ENCODE measurements at regions not wholly inside any gene's neighbourhood (a gene's known extent, or its start where the extent isn't known, plus 50 kb on each side); places are given as distances from the start of the nearest gene placed in this dataset.

DNA sequence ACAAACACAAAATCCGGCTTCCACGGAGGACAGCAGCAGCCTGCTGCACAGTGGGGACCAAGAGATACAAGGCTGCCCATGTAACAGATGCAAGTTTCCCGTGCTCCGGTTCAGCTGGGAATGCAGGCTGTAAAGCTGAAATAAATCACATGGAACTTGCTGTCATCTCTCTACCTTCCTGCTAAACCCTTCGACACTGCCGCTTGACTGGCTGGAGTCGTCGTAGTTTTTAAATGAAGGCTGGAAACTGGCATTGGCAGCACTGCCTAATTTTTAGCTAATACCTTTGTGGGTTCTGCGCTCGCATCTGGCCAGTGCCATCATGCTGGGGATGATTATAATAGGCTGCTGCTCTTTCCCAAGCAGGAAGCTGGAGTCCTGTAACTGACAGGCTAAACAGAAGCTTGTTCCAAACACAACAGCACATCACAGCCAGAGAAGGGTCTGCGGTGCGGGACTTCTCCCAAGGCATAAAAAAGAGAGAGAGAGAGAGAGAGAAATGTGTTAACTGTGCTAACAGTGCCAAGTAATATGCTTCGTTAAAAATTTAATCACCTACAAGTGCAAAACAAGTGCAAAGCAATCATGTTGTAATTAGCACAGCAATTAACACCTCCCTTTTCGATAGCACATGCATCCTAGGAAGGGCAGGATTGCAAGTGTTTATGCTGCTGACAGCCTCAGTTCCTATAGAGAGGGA, 146.1 kb downstream of the TFAP2A start:
- H3K4me3 Mint-ChIP-seq: no peak overlapping the region
- Histone ChIP-seq H3K27me3 (ENCODE audit: control insufficient read depth in 2 of 2, insufficient read depth in 2 of 2, low read length in 2 of 2) (peaks cover 0 to 4% of the 10 kb centered on the region in 2 donors), H3K4me3 (ENCODE audit: low read length) (no peak overlapping the region), H3K27ac (ENCODE audit: low read depth, low read length) (no peak overlapping the region), H3K4me1 (ENCODE audit: control insufficient read depth in 2 of 2, insufficient read depth in 2 of 2, low read length in 2 of 2) (no peaks in the 10 kb centered on the region), H3K9me3 (ENCODE audit: control insufficient read depth in 2 of 3, low read length in 3 of 3) (no peaks in the 10 kb centered on the region), H3K36me3 (ENCODE audit: control insufficient read depth in 2 of 3, insufficient read depth in 3 of 3, low read length in 3 of 3) (no peaks in the 10 kb centered on the region)
- H3K4me1 Mint-ChIP-seq: no peaks in the 10 kb centered on the region
- DNase-seq (no peak), ATAC-seq (no peak)
- H3K36me3 Mint-ChIP-seq: no peaks in the 10 kb centered on the region
- intact Hi-C loops (cut with micrococcal nuclease): no loop called here
- H3K27me3 Mint-ChIP-seq: peaks cover 0 to 41% (median 17%) of the 10 kb centered on the region in 5 donors
- H3K27ac Mint-ChIP-seq: no peak overlapping the region
- peaks cover 0 to 6% (median 0%) of the 10 kb centered on the region in 11 donors for H3K9me3 Mint-ChIP-seq
- POLR2A ChIA-PET: no interaction called here
- CTCF ChIA-PET: no interaction called here

DNA sequence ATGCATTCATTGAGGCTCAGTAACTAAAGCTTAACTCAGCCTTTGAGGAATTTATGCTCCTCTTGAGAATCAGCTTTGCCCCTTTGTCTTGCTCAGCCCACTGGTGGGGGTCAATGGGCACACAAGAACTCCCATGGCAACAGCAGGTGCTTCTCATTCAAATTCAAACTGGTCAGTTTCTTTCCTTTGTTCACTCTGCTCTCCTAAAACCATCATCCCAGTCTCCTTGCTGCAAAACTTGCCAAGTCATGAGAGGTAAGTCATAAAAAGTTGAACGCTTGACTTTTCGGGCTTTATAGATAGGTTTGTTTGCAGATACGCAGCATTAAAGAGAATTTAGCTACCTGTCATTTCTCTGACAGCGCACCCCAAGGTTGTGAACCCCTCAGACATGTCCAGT, 146.8 kb downstream of the TFAP2A start:
- H3K9me3 Mint-ChIP-seq: peaks cover 0 to 6% (median 0%) of the 10 kb centered on the region in 11 donors
- no peaks in the 10 kb centered on the region for H3K4me1 Mint-ChIP-seq
- intact Hi-C loops (cut with micrococcal nuclease): no loop called here
- H3K36me3 ChIP-seq (ENCODE audit: control insufficient read depth in 2 of 3, insufficient read depth in 3 of 3, low read length in 3 of 3): no peaks in the 10 kb centered on the region
- ATAC-seq: no peak
- no peak overlapping the region for H3K27ac Mint-ChIP-seq
- CTCF ChIA-PET: no interaction called here
- no peaks in the 10 kb centered on the region for H3K4me1 ChIP-seq (ENCODE audit: control insufficient read depth in 2 of 2, insufficient read depth in 2 of 2, low read length in 2 of 2)
- no peak overlapping the region for H3K27ac ChIP-seq (ENCODE audit: low read depth, low read length)
- no peak for DNase-seq
- peaks cover 0 to 4% of the 10 kb centered on the region in 2 donors for H3K27me3 ChIP-seq (ENCODE audit: control insufficient read depth in 2 of 2, insufficient read depth in 2 of 2, low read length in 2 of 2)
- POLR2A ChIA-PET: no interaction called here
- H3K4me3 ChIP-seq (ENCODE audit: low read length): no peak overlapping the region
- H3K36me3 Mint-ChIP-seq: no peaks in the 10 kb centered on the region
- H3K4me3 Mint-ChIP-seq: no peak overlapping the region
- H3K27me3 Mint-ChIP-seq: peaks cover 0 to 41% (median 17%) of the 10 kb centered on the region in 5 donors
- no peaks in the 10 kb centered on the region for H3K9me3 ChIP-seq (ENCODE audit: control insufficient read depth in 2 of 3, low read length in 3 of 3)

- H3K9me3 Mint-ChIP-seq: peaks cover 0 to 6% (median 3%) of the 10 kb centered on the region in 11 donors
- H3K36me3 Mint-ChIP-seq: no peaks in the 10 kb centered on the region
- no peak for ATAC-seq
Observed at GRCh38 chr6:10266462-10266861, 148.4 kb downstream of the TFAP2A start.

DNA sequence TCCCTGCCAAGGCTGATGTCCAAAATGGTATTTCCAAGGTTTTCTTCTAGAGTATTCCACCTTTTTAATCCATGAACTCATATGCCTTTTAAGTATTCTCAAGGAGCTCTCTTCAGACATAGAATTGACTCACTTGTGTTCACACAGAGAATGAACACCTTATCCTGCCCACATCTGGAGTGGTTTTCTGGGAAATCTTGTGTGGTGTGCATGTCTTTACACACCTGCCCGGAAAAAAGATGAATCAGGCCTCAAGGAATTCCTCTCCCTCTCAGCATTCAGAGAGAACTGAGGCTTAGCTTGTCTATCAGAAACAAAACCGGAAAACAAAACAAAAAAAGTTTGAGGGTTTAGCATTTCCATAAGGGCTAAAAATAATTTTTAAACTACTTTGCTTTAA, 148.8 kb downstream of the TFAP2A start:
- H3K27ac Mint-ChIP-seq: no peak overlapping the region
- no peaks in the 10 kb centered on the region for H3K4me1 Mint-ChIP-seq
- POLR2A ChIA-PET: no interaction called here
- H3K9me3 Mint-ChIP-seq: peaks cover 0 to 6% (median 3%) of the 10 kb centered on the region in 11 donors
- no peaks in the 10 kb centered on the region for H3K36me3 Mint-ChIP-seq
- intact Hi-C loops (cut with micrococcal nuclease): no loop called here
- DNase-seq (no peak), ATAC-seq (no peak)
- H3K9me3 ChIP-seq (ENCODE audit: control insufficient read depth in 2 of 3, low read length in 3 of 3): no peaks in the 10 kb centered on the region
- no peaks in the 10 kb centered on the region for H3K36me3 ChIP-seq (ENCODE audit: control insufficient read depth in 2 of 3, insufficient read depth in 3 of 3, low read length in 3 of 3)
- no peaks in the 10 kb centered on the region for H3K4me1 ChIP-seq (ENCODE audit: control insufficient read depth in 2 of 2, insufficient read depth in 2 of 2, low read length in 2 of 2)
- H3K27me3 Mint-ChIP-seq: peaks cover 0 to 30% (median 7%) of the 10 kb centered on the region in 5 donors
- peaks cover 0 to 4% of the 10 kb centered on the region in 2 donors for H3K27me3 ChIP-seq (ENCODE audit: control insufficient read depth in 2 of 2, insufficient read depth in 2 of 2, low read length in 2 of 2)
- CTCF ChIA-PET: no interaction called here
- H3K4me3 ChIP-seq (ENCODE audit: low read length): no peak overlapping the region
- no peak overlapping the region for H3K4me3 Mint-ChIP-seq
- no peak overlapping the region for H3K27ac ChIP-seq (ENCODE audit: low read depth, low read length)

More at GRCh38 chr6:10266462-10266861, 148.4 kb downstream of the TFAP2A start:
- no peak for DNase-seq
- H3K4me1 ChIP-seq (ENCODE audit: control insufficient read depth in 2 of 2, insufficient read depth in 2 of 2, low read length in 2 of 2): no peaks in the 10 kb centered on the region
- peaks cover 0 to 30% (median 7%) of the 10 kb centered on the region in 5 donors for H3K27me3 Mint-ChIP-seq
- ChIA-PET POLR2A (no interaction called here), CTCF (no interaction called here)
- no peak overlapping the region for H3K4me3 ChIP-seq (ENCODE audit: low read length)
- no peak overlapping the region for H3K27ac ChIP-seq (ENCODE audit: low read depth, low read length)
- H3K27ac Mint-ChIP-seq: no peak overlapping the region
- H3K9me3 ChIP-seq (ENCODE audit: control insufficient read depth in 2 of 3, low read length in 3 of 3): no peaks in the 10 kb centered on the region
- intact Hi-C loops (cut with micrococcal nuclease): no loop called here
- H3K4me1 Mint-ChIP-seq: no peaks in the 10 kb centered on the region
- no peaks in the 10 kb centered on the region for H3K36me3 ChIP-seq (ENCODE audit: control insufficient read depth in 2 of 3, insufficient read depth in 3 of 3, low read length in 3 of 3)
- H3K4me3 Mint-ChIP-seq: no peak overlapping the region
- H3K27me3 ChIP-seq (ENCODE audit: control insufficient read depth in 2 of 2, insufficient read depth in 2 of 2, low read length in 2 of 2): peaks cover 0 to 4% of the 10 kb centered on the region in 2 donors

DNA sequence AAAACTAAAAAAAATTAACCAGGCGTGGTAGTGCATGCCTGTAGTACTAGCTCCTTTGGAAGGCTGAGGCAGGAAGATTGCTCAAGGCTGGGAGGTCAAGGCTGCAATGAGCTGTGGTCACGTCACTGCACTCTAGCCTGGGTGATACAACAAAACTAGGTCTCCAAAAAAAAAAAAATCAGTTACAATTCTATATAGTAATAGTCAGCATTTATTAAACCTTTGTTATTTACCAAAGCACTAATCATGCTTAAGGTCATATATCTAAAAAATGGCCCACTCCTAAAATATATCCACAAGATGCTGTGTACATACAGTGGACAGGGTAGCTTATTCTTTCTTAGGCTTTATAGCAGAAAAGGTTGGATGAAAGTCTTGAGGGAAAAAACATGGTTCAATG, 152.4 kb downstream of the TFAP2A start:
- Histone ChIP-seq H3K27ac (ENCODE audit: low read depth, low read length) (no peak overlapping the region), H3K9me3 (ENCODE audit: control insufficient read depth in 2 of 3, low read length in 3 of 3) (no peaks in the 10 kb centered on the region), H3K4me1 (ENCODE audit: control insufficient read depth in 2 of 2, insufficient read depth in 2 of 2, low read length in 2 of 2) (no peaks in the 10 kb centered on the region), H3K36me3 (ENCODE audit: control insufficient read depth in 2 of 3, insufficient read depth in 3 of 3, low read length in 3 of 3) (no peaks in the 10 kb centered on the region), H3K27me3 (ENCODE audit: control insufficient read depth in 2 of 2, insufficient read depth in 2 of 2, low read length in 2 of 2) (no peaks in the 10 kb centered on the region), H3K4me3 (ENCODE audit: low read length) (no peak overlapping the region)
- no peak for ATAC-seq
- intact Hi-C loops (cut with micrococcal nuclease): no loop called here
- no peak for DNase-seq
- H3K36me3 Mint-ChIP-seq: no peaks in the 10 kb centered on the region
- H3K27ac Mint-ChIP-seq: no peak overlapping the region
- no peak overlapping the region for H3K4me3 Mint-ChIP-seq
- peaks cover 0 to 14% (median 5%) of the 10 kb centered on the region in 11 donors for H3K9me3 Mint-ChIP-seq
- no peaks in the 10 kb centered on the region for H3K4me1 Mint-ChIP-seq
- POLR2A ChIA-PET: no interaction called here
- peaks cover 0 to 18% (median 7%) of the 10 kb centered on the region in 5 donors for H3K27me3 Mint-ChIP-seq
- CTCF ChIA-PET: no interaction called here

DNA sequence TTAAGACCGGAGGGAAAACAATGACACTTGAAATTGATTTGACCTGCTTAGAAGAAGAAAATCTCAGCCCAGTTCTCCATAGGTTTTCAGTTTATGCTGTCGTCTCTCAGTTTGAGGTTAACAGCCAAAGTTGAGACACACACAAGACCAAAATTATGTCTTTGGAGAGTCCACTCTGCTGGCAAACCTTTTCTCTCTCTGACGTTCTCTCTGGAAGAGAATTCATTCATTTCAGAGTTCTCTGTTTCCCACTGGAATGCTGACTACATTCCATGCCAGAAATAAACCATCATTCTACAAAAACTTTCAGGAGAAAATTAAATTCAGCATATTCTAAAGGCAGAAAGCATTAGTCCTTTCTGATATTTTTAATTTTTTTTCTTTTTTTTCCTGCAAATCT, 155.2 kb downstream of the TFAP2A start:
- H3K27me3 ChIP-seq (ENCODE audit: control insufficient read depth in 2 of 2, insufficient read depth in 2 of 2, low read length in 2 of 2): no peaks in the 10 kb centered on the region
- H3K9me3 ChIP-seq (ENCODE audit: control insufficient read depth in 2 of 3, low read length in 3 of 3): no peaks in the 10 kb centered on the region
- DNase-seq (no peak), ATAC-seq (no peak)
- Mint-ChIP-seq H3K4me3 (no peak overlapping the region), H3K27me3 (no peaks in the 10 kb centered on the region), H3K36me3 (no peaks in the 10 kb centered on the region), H3K4me1 (no peaks in the 10 kb centered on the region), H3K27ac (no peak overlapping the region), H3K9me3 (peaks cover 0 to 19% (median 4%) of the 10 kb centered on the region in 11 donors)
- ChIA-PET CTCF (no interaction called here), POLR2A (no interaction called here)
- H3K27ac ChIP-seq (ENCODE audit: low read depth, low read length): no peak overlapping the region
- no peaks in the 10 kb centered on the region for H3K4me1 ChIP-seq (ENCODE audit: control insufficient read depth in 2 of 2, insufficient read depth in 2 of 2, low read length in 2 of 2)
- intact Hi-C loops (cut with micrococcal nuclease): loop anchor here in 1 of 2 donors (5.0 kb wide), 1 partner anchor 168 kb away; no protein-coding TSS in a partner anchor
- no peak overlapping the region for H3K4me3 ChIP-seq (ENCODE audit: low read length)
- H3K36me3 ChIP-seq (ENCODE audit: control insufficient read depth in 2 of 3, insufficient read depth in 3 of 3, low read length in 3 of 3): no peaks in the 10 kb centered on the region

- Mint-ChIP-seq H3K4me1 (no peaks in the 10 kb centered on the region), H3K27me3 (peaks cover 0 to 3% (median 0%) of the 10 kb centered on the region in 5 donors), H3K27ac (no peak overlapping the region), H3K4me3 (no peak overlapping the region), H3K9me3 (peaks cover 0 to 19% (median 4%) of the 10 kb centered on the region in 11 donors), H3K36me3 (no peaks in the 10 kb centered on the region)
- Histone ChIP-seq H3K27ac (ENCODE audit: low read depth, low read length) (no peak overlapping the region), H3K27me3 (ENCODE audit: control insufficient read depth in 2 of 2, insufficient read depth in 2 of 2, low read length in 2 of 2) (no peaks in the 10 kb centered on the region), H3K4me3 (ENCODE audit: low read length) (no peak overlapping the region), H3K9me3 (ENCODE audit: control insufficient read depth in 2 of 3, low read length in 3 of 3) (no peaks in the 10 kb centered on the region), H3K36me3 (ENCODE audit: control insufficient read depth in 2 of 3, insufficient read depth in 3 of 3, low read length in 3 of 3) (no peaks in the 10 kb centered on the region), H3K4me1 (ENCODE audit: control insufficient read depth in 2 of 2, insufficient read depth in 2 of 2, low read length in 2 of 2) (no peaks in the 10 kb centered on the region)
- POLR2A ChIA-PET: interaction anchor here (0.6 kb wide), 1 partner anchor 365 kb away, joined by 3 read pairs; no protein-coding TSS in a partner anchor
- no peak for ATAC-seq
- no peak for DNase-seq
- intact Hi-C loops (cut with micrococcal nuclease): loop anchor here in 1 of 2 donors (5.0 kb wide), 1 partner anchor 169 kb away; no protein-coding TSS in a partner anchor
- CTCF ChIA-PET: no interaction called here
Observed at GRCh38 chr6:10258341-10258740, 156.5 kb downstream of the TFAP2A start.
